SU-DHL-6 (cell line): ENCODE measurements at regions not wholly inside any gene's neighbourhood (a gene's known extent, or its start where the extent isn't known, plus 50 kb on each side); places are given as distances from the start of the nearest gene placed in this dataset.

Experiments
- EZH2phosphoT487 ChIP-seq: fragments of 200-600 bp; sonication (generic), shearing (Covaris generic); conservative IDR thresholded peaks from 2 replicates; pipeline ENCODE4 v1.6.1; 2018; ENCODE audit warnings: mild to moderate bottlenecking, antibody characterized with exemption, low read length, moderate library complexity, mixed read lengths
- TF ChIP-seq, protein P1 (sequence below): fragments of 200-600 bp; sonication (generic); IDR thresholded peaks from one replicate; pipeline ENCODE4 v1.5.1; 2017; ENCODE audit warnings: antibody characterized with exemption, mild to moderate bottlenecking, low read length, moderate library complexity; ENCODE audit not compliant: insufficient read depth, poor library complexity, severe bottlenecking

- TF ChIP-seq, protein P1, sequence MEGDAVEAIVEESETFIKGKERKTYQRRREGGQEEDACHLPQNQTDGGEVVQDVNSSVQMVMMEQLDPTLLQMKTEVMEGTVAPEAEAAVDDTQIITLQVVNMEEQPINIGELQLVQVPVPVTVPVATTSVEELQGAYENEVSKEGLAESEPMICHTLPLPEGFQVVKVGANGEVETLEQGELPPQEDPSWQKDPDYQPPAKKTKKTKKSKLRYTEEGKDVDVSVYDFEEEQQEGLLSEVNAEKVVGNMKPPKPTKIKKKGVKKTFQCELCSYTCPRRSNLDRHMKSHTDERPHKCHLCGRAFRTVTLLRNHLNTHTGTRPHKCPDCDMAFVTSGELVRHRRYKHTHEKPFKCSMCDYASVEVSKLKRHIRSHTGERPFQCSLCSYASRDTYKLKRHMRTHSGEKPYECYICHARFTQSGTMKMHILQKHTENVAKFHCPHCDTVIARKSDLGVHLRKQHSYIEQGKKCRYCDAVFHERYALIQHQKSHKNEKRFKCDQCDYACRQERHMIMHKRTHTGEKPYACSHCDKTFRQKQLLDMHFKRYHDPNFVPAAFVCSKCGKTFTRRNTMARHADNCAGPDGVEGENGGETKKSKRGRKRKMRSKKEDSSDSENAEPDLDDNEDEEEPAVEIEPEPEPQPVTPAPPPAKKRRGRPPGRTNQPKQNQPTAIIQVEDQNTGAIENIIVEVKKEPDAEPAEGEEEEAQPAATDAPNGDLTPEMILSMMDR, result no peak
- TF ChIP-seq EZH2phosphoT487, result no peak
These were observed 51.2 kb upstream of the RTN4 start for GRCh38 chr2:55101466-55101865.
